ENCODE measurements at regions not wholly inside any gene's neighbourhood (a gene's known extent, or its start where the extent isn't known, plus 50 kb on each side); places are given as distances from the start of the nearest gene placed in this dataset.

DNA sequence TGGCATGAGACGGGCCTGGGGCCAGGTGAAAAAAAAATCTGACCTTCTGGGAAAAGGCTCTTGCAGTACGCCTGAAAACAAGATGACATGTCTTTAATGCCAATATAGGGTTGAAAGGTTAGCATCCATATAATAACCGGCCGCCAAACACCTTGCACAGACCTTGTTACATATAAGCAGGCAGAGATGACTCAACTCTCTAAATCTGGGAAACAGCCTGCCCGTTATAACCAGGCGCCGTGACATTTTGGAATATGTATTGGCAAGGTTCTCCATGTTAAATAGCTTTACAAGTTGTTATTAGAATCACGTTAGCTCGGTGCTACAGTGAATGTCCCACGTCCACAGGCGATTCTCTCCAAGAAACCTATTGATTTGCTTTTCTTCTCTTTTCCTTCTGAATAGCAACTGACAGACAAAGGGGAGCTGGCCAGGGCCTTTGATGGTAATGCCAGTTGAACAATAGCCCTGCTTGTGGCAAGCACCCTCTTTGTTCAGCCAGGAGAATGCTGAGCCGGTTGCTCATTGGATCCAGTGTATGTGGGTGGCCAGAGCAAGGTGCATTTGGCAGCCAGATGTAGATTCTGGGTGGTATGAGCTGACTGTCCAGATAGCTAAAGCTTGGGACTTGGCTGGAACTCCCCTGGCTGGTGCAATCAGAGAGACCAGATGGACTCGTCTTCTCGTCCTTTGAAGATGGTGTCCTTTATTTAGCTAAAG, 80.1 kb upstream of the AUTS2 start:
- ATAC-seq (no peak), DNase-seq (no peak)
- Histone ChIP-seq H3K9me3 (no peaks in the 10 kb centered on the region), H3K4me3 (no peak overlapping the region), H3K36me3 (no peaks in the 10 kb centered on the region), H3K27ac (no peak overlapping the region), H3K27me3 (no peaks in the 10 kb centered on the region), H3K4me1 (peaks cover 0 to 11% (median 2%) of the 10 kb centered on the region in 12 donors)
- 78 to 82% (median 81%) methylated on average over 14 of the region's 14 CpGs for WGBS, 4 donors
- TF ChIP-seq, protein P1, sequence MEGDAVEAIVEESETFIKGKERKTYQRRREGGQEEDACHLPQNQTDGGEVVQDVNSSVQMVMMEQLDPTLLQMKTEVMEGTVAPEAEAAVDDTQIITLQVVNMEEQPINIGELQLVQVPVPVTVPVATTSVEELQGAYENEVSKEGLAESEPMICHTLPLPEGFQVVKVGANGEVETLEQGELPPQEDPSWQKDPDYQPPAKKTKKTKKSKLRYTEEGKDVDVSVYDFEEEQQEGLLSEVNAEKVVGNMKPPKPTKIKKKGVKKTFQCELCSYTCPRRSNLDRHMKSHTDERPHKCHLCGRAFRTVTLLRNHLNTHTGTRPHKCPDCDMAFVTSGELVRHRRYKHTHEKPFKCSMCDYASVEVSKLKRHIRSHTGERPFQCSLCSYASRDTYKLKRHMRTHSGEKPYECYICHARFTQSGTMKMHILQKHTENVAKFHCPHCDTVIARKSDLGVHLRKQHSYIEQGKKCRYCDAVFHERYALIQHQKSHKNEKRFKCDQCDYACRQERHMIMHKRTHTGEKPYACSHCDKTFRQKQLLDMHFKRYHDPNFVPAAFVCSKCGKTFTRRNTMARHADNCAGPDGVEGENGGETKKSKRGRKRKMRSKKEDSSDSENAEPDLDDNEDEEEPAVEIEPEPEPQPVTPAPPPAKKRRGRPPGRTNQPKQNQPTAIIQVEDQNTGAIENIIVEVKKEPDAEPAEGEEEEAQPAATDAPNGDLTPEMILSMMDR (IDR thresholded peaks at IDR 0.05), result no peak
- no peak for TF ChIP-seq POLR2A (IDR thresholded peaks at IDR 0.05)
- intact Hi-C loops (cut with DNase I), result loop anchor here in 1 of 10 donors (5.0 kb wide), 1 partner anchor 61 kb away; no protein-coding TSS in a partner anchor

DNA sequence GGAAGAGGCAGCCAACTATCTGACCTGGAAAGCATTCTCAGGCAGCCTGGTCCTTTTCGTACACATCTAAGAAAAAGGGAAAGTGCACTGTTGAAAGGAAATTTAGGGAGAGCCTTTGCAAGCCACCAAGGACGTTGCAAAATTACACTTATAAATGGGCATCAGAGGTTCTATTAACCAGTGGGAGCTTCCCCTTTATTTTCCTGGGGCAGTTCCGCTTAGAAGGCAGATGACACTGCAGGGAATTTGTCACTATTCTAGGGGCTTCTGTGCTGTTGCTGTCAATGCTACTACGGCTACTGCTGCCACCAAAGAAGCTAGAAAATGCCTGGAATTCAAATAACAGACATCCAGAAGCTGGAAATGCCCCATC, 79.6 kb upstream of the AUTS2 start:
- H3K4me1 ChIP-seq, result peaks cover 0 to 11% (median 2%) of the 10 kb centered on the region in 12 donors
- no peak for DNase-seq
- H3K9me3 ChIP-seq, result no peaks in the 10 kb centered on the region
- intact Hi-C loops (cut with DNase I), result loop anchor here in 1 of 10 donors (5.0 kb wide), 1 partner anchor 61 kb away; no protein-coding TSS in a partner anchor
- no peaks in the 10 kb centered on the region for H3K27me3 ChIP-seq
- 76 to 77% (median 77%) methylated on average over 4 of the region's 4 CpGs for WGBS, 4 donors
- TF ChIP-seq POLR2A (IDR thresholded peaks at IDR 0.05), result no peak
- TF ChIP-seq, protein P1 (IDR thresholded peaks at IDR 0.05), result no peak
- ATAC-seq, result no peak
- H3K36me3 ChIP-seq, result no peaks in the 10 kb centered on the region
- no peak overlapping the region for H3K4me3 ChIP-seq
- H3K27ac ChIP-seq, result no peak overlapping the region

DNA sequence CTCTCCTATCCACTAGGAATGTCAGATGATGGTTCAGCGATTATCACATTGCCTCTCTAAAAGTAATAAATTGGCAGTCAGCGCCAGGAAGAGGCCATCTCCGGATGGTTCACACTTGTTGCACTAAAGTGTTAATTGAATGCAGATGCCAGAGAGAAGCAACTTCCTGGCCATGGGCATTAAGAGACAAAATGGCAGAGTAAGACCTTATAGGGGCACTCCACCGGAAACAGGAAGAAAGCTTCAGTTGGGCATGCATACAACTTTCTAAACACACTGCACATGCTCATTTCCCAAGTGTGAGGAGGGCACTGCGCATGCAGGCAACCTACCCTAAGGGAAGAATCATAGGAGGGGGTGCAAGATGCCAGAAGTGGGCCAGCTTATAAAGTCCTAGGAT, 71.7 kb upstream of the AUTS2 start:
- intact Hi-C loops (cut with DNase I), result no loop called here
- peaks cover 0 to 3% (median 0%) of the 10 kb centered on the region in 9 donors for H3K27me3 ChIP-seq
- WGBS, 4 donors, result 84 to 90% (median 88%) methylated on average over 5 of the region's 5 CpGs
- no peaks in the 10 kb centered on the region for H3K4me1 ChIP-seq
- no peak overlapping the region for H3K4me3 ChIP-seq
- H3K27ac ChIP-seq, result no peak overlapping the region
- no peak for DNase-seq
- H3K36me3 ChIP-seq, result no peaks in the 10 kb centered on the region
- TF ChIP-seq POLR2A (IDR thresholded peaks at IDR 0.05), result no peak
- TF ChIP-seq, protein P1 (IDR thresholded peaks at IDR 0.05), result no peak
- ATAC-seq, result no peak
- no peaks in the 10 kb centered on the region for H3K9me3 ChIP-seq

DNA sequence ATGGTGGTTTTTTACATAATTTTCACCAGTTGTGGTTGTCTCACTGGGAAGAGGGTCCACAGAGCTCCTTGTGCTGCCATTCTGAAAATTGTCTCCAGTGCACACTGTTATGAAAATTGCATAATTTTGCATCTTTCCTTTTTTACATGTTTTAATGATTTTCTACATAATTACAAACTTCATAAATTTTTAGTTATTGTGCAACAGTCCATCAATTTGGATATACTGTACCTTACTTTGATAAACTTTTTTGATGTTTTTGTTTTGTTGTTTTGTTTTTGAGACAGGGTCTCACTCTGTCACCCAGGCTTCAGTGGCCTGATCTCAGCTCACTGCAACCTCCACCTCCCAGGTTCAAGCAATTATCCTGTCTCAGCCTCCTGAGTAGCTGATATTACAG, 70.6 kb upstream of the AUTS2 start:
- ATAC-seq (no peak), DNase-seq (no peak)
- Histone ChIP-seq H3K27ac (no peak overlapping the region), H3K27me3 (peaks cover 0 to 3% (median 0%) of the 10 kb centered on the region in 9 donors), H3K9me3 (no peaks in the 10 kb centered on the region), H3K4me1 (no peaks in the 10 kb centered on the region), H3K36me3 (no peaks in the 10 kb centered on the region), H3K4me3 (no peak overlapping the region)
- TF ChIP-seq, protein P1 (IDR thresholded peaks at IDR 0.05), result no peak
- no peak for TF ChIP-seq POLR2A (IDR thresholded peaks at IDR 0.05)
- intact Hi-C loops (cut with DNase I), result no loop called here
